Sigmoid colon (tissue), 6 donors: ENCODE measurements at regions not wholly inside any gene's neighbourhood (a gene's known extent, or its start where the extent isn't known, plus 50 kb on each side); places are given as distances from the start of the nearest gene placed in this dataset.

Experiments used
- DNase-seq: peaks from one replicate; pipeline ENCODE4 v3.0.0-alpha.2; 2019
- H3K27ac ChIP-seq, 4 donors: fragments of 200-600 bp; sonication (generic); one replicate each; pipeline ENCODE4 v1.5.1; 2016 to 2019; ENCODE audit warnings: mild to moderate bottlenecking in 1 of 4
- H3K27me3 ChIP-seq, 3 donors: fragments of 200-600 bp; sonication (generic); one replicate each; pipeline ENCODE4 v1.5.1; 2019; ENCODE audit warnings: mild to moderate bottlenecking in 1 of 3
- H3K36me3 ChIP-seq, 4 donors: fragments of 200-600 bp; sonication (generic); one replicate each; pipeline ENCODE4 v1.5.1; 2016 to 2019
- H3K4me1 ChIP-seq, 4 donors: fragments of 200-600 bp; sonication (generic); one replicate each; pipeline ENCODE4 v1.5.1; 2017 to 2019
- H3K4me3 ChIP-seq, 4 donors: fragments of 200-600 bp; sonication (generic); one replicate each; pipeline ENCODE4 v1.5.1; 2017 to 2019; ENCODE audit warnings: mild to moderate bottlenecking in 2 of 4, moderate library complexity in 1 of 4
- H3K9me3 ChIP-seq, 4 donors: fragments of 200-600 bp in 3 of 4; sonication (generic) in 3 of 4; one replicate each; pipeline versions ENCODE4 v1.5.1 to v1.6.1; 2013 to 2019
- EP300 ChIP-seq, 4 donors: sonication (generic); formaldehyde crosslinking; IDR thresholded peaks; one replicate each; pipeline ENCODE4 v1.6.1; 2017; ENCODE audit warnings: antibody characterized with exemption in 4 of 4
- POLR2A ChIP-seq, 2 donors: fragments of 450-650 bp; IDR thresholded peaks; one replicate each; pipeline ENCODE4 v1.6.1; 2016; ENCODE audit warnings: antibody characterized with exemption in 2 of 2, mild to moderate bottlenecking in 2 of 2, moderate library complexity in 2 of 2
- POLR2AphosphoS5 ChIP-seq, 4 donors: sonication (generic); formaldehyde crosslinking; IDR thresholded peaks; one replicate each; pipeline ENCODE4 v1.6.1; 2017; ENCODE audit warnings: antibody characterized with exemption in 4 of 4
- WGBS, 2 donors: extraction: QIAGEN DNeasy Blood & Tissue Kit; methylation state at CpG; one replicate each; pipeline ENCODE4 v1.1.7; 2013; 5-methylcytosine and 5-hydroxymethylcytosine counted together
- intact Hi-C: fragments of 100-400 bp; cut with DNase I; formaldehyde crosslinking; loops from one replicate; pipeline ENCODE4 v1.15.1; 2023
- TF ChIP-seq, protein P1 (sequence below), 4 experiments: fragments of 450-650 bp in 3 of 4; fragments of 200-600 bp in 1 of 4; IDR thresholded peaks; one replicate each; pipeline ENCODE4 v1.5.1; 2016 to 2019; ENCODE audit warnings: antibody characterized with exemption in 4 of 4, mild to moderate bottlenecking in 3 of 4, moderate library complexity in 2 of 4
- donor health status: healthy with polysubstance abuse.
- donor health status: healthy.

DNA sequence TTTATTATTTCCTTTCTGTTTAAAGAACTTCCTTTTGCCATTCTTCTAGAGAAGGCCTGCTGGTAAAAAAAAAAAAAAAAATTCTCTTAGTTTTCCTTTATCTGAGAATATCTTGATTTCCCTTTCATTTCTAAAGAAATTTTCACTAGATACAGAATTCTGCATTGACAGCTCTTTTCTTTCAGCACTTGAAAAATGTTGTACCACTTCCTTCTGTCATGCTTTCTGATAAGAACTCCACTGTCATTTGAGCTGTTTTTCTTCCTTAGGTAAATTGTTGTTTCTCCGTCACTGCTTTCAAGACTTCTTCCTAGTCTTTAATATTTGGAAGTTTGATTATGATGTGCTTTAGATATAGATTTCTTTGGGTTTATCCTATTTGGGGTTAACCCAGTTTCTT is 113.6 kb upstream of the BTG1 start:
- H3K27ac ChIP-seq = no peak overlapping the region
- DNase-seq = no peak
- H3K9me3 ChIP-seq = no peaks in the 10 kb centered on the region
- H3K4me3 ChIP-seq = no peak overlapping the region
- H3K36me3 ChIP-seq = no peaks in the 10 kb centered on the region
- no peaks in the 10 kb centered on the region for H3K4me1 ChIP-seq
- intact Hi-C loops = no loop called here
- no peaks in the 10 kb centered on the region for H3K27me3 ChIP-seq
- WGBS, 2 donors = 90 to 92% methylated on average over 1 of the region's 1 CpG
- TF ChIP-seq, protein P1, sequence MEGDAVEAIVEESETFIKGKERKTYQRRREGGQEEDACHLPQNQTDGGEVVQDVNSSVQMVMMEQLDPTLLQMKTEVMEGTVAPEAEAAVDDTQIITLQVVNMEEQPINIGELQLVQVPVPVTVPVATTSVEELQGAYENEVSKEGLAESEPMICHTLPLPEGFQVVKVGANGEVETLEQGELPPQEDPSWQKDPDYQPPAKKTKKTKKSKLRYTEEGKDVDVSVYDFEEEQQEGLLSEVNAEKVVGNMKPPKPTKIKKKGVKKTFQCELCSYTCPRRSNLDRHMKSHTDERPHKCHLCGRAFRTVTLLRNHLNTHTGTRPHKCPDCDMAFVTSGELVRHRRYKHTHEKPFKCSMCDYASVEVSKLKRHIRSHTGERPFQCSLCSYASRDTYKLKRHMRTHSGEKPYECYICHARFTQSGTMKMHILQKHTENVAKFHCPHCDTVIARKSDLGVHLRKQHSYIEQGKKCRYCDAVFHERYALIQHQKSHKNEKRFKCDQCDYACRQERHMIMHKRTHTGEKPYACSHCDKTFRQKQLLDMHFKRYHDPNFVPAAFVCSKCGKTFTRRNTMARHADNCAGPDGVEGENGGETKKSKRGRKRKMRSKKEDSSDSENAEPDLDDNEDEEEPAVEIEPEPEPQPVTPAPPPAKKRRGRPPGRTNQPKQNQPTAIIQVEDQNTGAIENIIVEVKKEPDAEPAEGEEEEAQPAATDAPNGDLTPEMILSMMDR (IDR thresholded peaks at IDR 0.05) = no peak
- no peak for TF ChIP-seq POLR2A (IDR thresholded peaks at IDR 0.05)
- no peak for TF ChIP-seq POLR2AphosphoS5 (IDR thresholded peaks at IDR 0.05)
- no peak for TF ChIP-seq EP300 (IDR thresholded peaks at IDR 0.05)

DNA sequence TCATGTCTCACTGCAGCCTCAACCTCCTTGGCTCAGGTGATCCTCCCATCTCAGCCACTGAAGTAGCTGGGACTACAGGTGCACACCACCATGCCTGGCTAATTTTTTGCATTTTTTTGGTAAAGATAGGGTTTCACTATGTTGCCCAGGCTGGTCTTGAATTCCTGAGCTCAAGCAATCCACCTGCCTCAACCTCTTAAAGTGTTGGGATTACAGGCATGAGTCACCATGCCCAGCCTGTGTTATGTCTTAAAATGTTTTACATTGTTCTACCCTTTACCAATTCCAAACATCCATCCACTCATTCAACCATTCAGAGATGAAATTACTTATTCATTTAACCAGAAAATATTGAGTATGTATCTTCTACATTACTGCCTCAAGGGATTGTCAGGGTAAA is 111.6 kb upstream of the BTG1 start:
- intact Hi-C loops = no loop called here
- Histone ChIP-seq H3K4me1 (no peaks in the 10 kb centered on the region), H3K4me3 (no peak overlapping the region), H3K27ac (no peak overlapping the region), H3K9me3 (no peaks in the 10 kb centered on the region), H3K27me3 (no peaks in the 10 kb centered on the region), H3K36me3 (no peaks in the 10 kb centered on the region)
- no peak for DNase-seq
- TF ChIP-seq, protein P1 (IDR thresholded peaks at IDR 0.05) = no peak
- no peak for TF ChIP-seq POLR2A (IDR thresholded peaks at IDR 0.05)
- TF ChIP-seq POLR2AphosphoS5 (IDR thresholded peaks at IDR 0.05) = no peak
- no peak for TF ChIP-seq EP300 (IDR thresholded peaks at IDR 0.05)

DNA sequence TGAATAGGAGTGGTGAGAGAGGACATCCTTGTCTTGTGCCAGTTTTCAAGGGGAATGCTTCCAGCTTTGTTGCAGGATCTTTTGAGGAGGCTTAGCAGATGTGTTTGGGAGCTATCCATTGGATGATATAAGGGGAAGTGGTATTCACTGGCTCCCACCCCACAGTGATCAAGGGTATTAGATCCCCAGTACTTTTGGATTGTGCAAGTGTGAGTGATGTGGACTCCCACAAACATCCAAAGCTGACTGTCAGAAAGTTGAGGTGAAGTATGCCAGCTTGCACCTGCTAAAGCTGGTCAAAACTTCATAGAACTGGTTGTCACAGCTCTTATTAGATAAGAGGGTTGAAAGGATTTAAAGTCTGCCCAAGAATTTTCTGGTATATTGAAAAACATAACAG is 110.1 kb upstream of the BTG1 start:
- intact Hi-C loops = no loop called here
- H3K9me3 ChIP-seq = no peaks in the 10 kb centered on the region
- H3K4me1 ChIP-seq = no peaks in the 10 kb centered on the region
- TF ChIP-seq, protein P1 (IDR thresholded peaks at IDR 0.05) = no peak
- TF ChIP-seq EP300 (IDR thresholded peaks at IDR 0.05) = no peak
- TF ChIP-seq POLR2A (IDR thresholded peaks at IDR 0.05) = no peak
- no peak for TF ChIP-seq POLR2AphosphoS5 (IDR thresholded peaks at IDR 0.05)
- no peaks in the 10 kb centered on the region for H3K27me3 ChIP-seq
- no peak overlapping the region for H3K27ac ChIP-seq
- H3K36me3 ChIP-seq = no peaks in the 10 kb centered on the region
- no peak overlapping the region for H3K4me3 ChIP-seq
- no peak for DNase-seq

DNA sequence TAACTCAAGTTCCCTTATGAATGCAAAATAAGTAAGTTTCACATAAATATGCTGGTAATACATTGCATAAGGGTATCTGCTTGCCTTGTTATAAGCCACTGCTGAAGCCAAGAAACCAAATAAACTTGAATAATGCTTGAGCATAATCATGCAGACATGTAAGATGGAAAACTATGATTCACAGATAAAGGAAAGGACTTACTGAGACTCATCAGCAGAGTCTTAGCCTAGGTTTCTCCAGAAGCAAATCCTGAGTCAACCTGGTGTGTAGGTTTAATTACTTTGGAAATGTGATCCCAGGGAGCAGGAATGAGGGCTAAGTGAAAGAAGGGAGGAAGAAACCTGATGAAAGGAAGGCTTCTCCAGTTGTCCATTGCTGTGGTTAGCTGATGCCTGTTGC is 107.7 kb upstream of the BTG1 start:
- Histone ChIP-seq H3K27ac (no peak overlapping the region), H3K36me3 (no peaks in the 10 kb centered on the region), H3K4me1 (no peaks in the 10 kb centered on the region), H3K9me3 (no peaks in the 10 kb centered on the region), H3K27me3 (no peaks in the 10 kb centered on the region), H3K4me3 (no peak overlapping the region)
- DNase-seq = no peak
- TF ChIP-seq, protein P1 (IDR thresholded peaks at IDR 0.05) = no peak
- no peak for TF ChIP-seq POLR2A (IDR thresholded peaks at IDR 0.05)
- no peak for TF ChIP-seq POLR2AphosphoS5 (IDR thresholded peaks at IDR 0.05)
- no peak for TF ChIP-seq EP300 (IDR thresholded peaks at IDR 0.05)
- intact Hi-C loops = no loop called here

DNA sequence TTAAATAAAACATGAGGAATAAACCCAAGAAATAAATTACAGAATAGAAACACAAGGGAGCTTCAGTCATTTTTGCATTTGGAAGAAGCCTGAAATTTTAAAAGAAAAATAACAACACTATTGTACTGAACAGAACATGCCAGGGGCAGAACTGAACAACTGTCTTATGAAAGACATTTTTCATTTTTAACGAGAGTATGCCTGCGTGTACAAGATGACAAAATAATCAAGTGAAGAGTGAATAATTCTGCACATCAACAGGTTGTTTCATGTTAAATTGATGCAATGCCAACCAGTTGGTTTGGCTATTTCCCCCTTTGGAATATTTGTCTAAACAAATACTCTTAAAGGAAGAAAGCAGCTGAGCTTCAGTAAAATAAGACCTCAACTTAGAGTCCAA is 103.3 kb upstream of the BTG1 start:
- intact Hi-C loops = no loop called here
- DNase-seq = no peak
- 91 to 94% methylated on average over 2 of the region's 2 CpGs for WGBS, 2 donors

More for the DNA sequence above, 103.3 kb upstream of the BTG1 start:
- Histone ChIP-seq H3K36me3 (no peaks in the 10 kb centered on the region), H3K9me3 (no peaks in the 10 kb centered on the region), H3K27ac (no peak overlapping the region), H3K4me1 (peaks cover 0 to 10% (median 9%) of the 10 kb centered on the region in 4 donors), H3K27me3 (no peaks in the 10 kb centered on the region), H3K4me3 (no peak overlapping the region)
- TF ChIP-seq POLR2AphosphoS5 (IDR thresholded peaks at IDR 0.05) = no peak
- TF ChIP-seq EP300 (IDR thresholded peaks at IDR 0.05) = no peak
- TF ChIP-seq, protein P1 (IDR thresholded peaks at IDR 0.05) = no peak
- TF ChIP-seq POLR2A (IDR thresholded peaks at IDR 0.05) = no peak
